C4-2B (cell line): ENCODE measurements at regions not wholly inside any gene's neighbourhood (a gene's known extent, or its start where the extent isn't known, plus 50 kb on each side); places are given as distances from the start of the nearest gene placed in this dataset.

Experiments
- CTCF ChIP-seq: fragments of 450-650 bp; conservative IDR thresholded peaks from 2 replicates; pipeline ENCODE4 v1.5.1; 2017; ENCODE audit warnings: mild to moderate bottlenecking
- ZFX ChIP-seq: fragments of 450-650 bp; IDR thresholded peaks from 2 replicates; pipeline ENCODE4 v1.6.1; 2017

GRCh38 chr11:42591841-42592240, 720.0 kb upstream of the API5 start:
- TF ChIP-seq CTCF (no peak), ZFX (no peak)
